GM19467 (cell line): ENCODE measurements at regions not wholly inside any gene's neighbourhood (a gene's known extent, or its start where the extent isn't known, plus 50 kb on each side); places are given as distances from the start of the nearest gene placed in this dataset.
"Not testable (repeated sequence)": the region's sequence is repeated elsewhere in the genome, so short reads cannot be mapped to it uniquely, and the experiment has no call there.

Experiments used
- ATAC-seq: cut with Tn5 transposase; IDR thresholded peaks from one replicate; pipeline ENCODE4 v1.9.1; 2021; ENCODE audit warnings: mild to moderate bottlenecking, moderate library complexity; ENCODE audit not compliant: unreplicated experiment

GRCh38 chr11:71383461-71383860 lies 64.7 kb downstream of the DHCR7 start:
- peak; percentile 60 for ATAC-seq

GRCh38 chr11:71381781-71382505 lies 66.2 kb downstream of the DHCR7 start:
- no peak for ATAC-seq

- no peak for ATAC-seq
These were observed 68.5 kb downstream of the DHCR7 start for GRCh38 chr11:71379701-71380100.

GRCh38 chr11:71373791-71374454 lies 74.3 kb downstream of the DHCR7 start:
- peak; percentile 51 for ATAC-seq

- ATAC-seq: peak; percentile 48
These were observed 75.2 kb downstream of the DHCR7 start for GRCh38 chr11:71372693-71373657.

GRCh38 chr11:71371674-71372069 lies 76.5 kb downstream of the DHCR7 start:
- no peak for ATAC-seq

- ATAC-seq: no peak
These were observed 77.1 kb downstream of the DHCR7 start for GRCh38 chr11:71370895-71371673.

GRCh38 chr11:71370020-71370747 lies 78.0 kb downstream of the DHCR7 start:
- no peak for ATAC-seq

GRCh38 chr11:71369411-71369810 lies 78.8 kb downstream of the DHCR7 start:
- no peak for ATAC-seq

- no peak for ATAC-seq
These were observed 79.2 kb downstream of the DHCR7 start for GRCh38 chr11:71368966-71369365.

GRCh38 chr11:71367756-71368155 lies 80.4 kb downstream of the DHCR7 start:
- ATAC-seq: no peak

- ATAC-seq: not testable (repeated sequence)
These were observed 80.9 kb downstream of the DHCR7 start for GRCh38 chr11:71367276-71367675.

- ATAC-seq: no peak
These were observed 82.1 kb downstream of the DHCR7 start for GRCh38 chr11:71366076-71366475.

- ATAC-seq: no peak
These were observed 82.6 kb downstream of the DHCR7 start for GRCh38 chr11:71365626-71366025.

- no peak for ATAC-seq
These were observed 83.4 kb downstream of the DHCR7 start for GRCh38 chr11:71364806-71365205.

GRCh38 chr11:71364176-71364671 lies 84.0 kb downstream of the DHCR7 start:
- no peak for ATAC-seq

- ATAC-seq: no peak
These were observed 84.5 kb downstream of the DHCR7 start for GRCh38 chr11:71363721-71364120.

GRCh38 chr11:71358963-71359567 lies 89.1 kb downstream of the DHCR7 start:
- ATAC-seq: no peak

- no peak for ATAC-seq
These were observed 90.0 kb downstream of the DHCR7 start for GRCh38 chr11:71358122-71358728.
